Left ventricle myocardium superior (tissue), 1 donor: ENCODE measurements at regions not wholly inside any gene's neighbourhood (a gene's known extent, or its start where the extent isn't known, plus 50 kb on each side); places are given as distances from the start of the nearest gene placed in this dataset.
A peak's percentile ranks its signal among the peaks of the same experiment; 100 is the strongest.

ENCODE experiments used
- ATAC-seq: fragments of 200-7000 bp; cut with Tn5 transposase; one replicate; pipeline ENCODE4 v1.9.1; 2020; ENCODE audit warnings: mild to moderate bottlenecking, moderate library complexity
- DNase-seq: peaks from one replicate; pipeline ENCODE4 v3.0.0-alpha.2; 2020
- intact Hi-C: fragments of 100-400 bp; cut with micrococcal nuclease; formaldehyde crosslinking; loops from one replicate; pipeline ENCODE4 v1.11.0; 2022
- donor health status: DM: no; HTN: yes; CAD: no; lungs with severe emphysema.

GRCh38 chr16:63530208-63530607 is 1494.0 kb upstream of the CDH8 start:
- ATAC-seq, result peak; percentile 79
- DNase-seq, result no peak
- intact Hi-C loops, result no loop called here

GRCh38 chr16:63527404-63527803 is 1491.2 kb upstream of the CDH8 start:
- ATAC-seq (no peak), DNase-seq (no peak)
- intact Hi-C loops, result no loop called here

- intact Hi-C loops, result no loop called here
- ATAC-seq, result no peak
Observed at GRCh38 chr16:63516394-63516793, 1480.2 kb upstream of the CDH8 start.

GRCh38 chr16:63512910-63513309 is 1476.7 kb upstream of the CDH8 start:
- no peak for DNase-seq
- peak; percentile 38 for ATAC-seq
- intact Hi-C loops, result no loop called here

More at GRCh38 chr16:63516394-63516793, 1480.2 kb upstream of the CDH8 start:
- no peak for DNase-seq

DNA sequence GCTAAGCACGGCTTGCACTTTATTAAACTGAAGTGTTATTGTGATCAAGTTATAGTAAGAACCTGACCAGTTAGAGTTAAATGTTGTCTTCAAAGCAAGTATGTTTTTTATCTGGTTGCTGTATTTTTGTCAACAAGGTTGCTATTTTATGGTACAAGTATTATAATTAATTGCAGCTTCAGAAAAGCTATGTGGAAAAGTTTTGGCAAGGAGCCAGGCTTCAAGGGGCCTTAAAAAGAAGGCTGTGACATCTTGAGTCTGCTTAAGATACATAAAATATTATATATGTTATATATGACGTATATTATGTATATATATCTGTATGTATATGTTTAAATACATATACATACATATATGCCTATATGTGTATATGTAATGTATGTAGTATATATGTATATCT is 1461.2 kb upstream of the CDH8 start:
- DNase-seq (no peak), ATAC-seq (no peak)
- intact Hi-C loops, result no loop called here

DNA sequence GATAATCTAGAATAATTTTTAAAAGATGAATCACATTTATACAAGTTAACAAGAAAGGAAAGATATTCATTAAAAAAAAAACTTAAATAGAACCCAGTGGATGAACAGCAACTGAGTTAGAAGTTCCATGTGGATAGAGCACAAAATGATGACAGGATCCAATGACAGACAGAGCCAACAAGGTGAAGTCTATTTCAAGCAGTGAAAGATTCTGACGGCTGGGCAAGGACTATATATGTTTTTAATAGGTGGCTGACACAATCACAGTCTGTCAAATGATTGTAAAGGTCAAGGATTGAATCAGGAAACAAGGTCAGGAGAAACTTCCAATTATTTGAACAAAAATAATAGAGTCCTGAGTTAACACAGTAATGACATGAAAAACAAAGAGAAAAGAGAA is 1460.0 kb upstream of the CDH8 start:
- intact Hi-C loops, result no loop called here
- DNase-seq, result no peak
- peak; percentile 45 for ATAC-seq

GRCh38 chr16:63488955-63489354 is 1452.7 kb upstream of the CDH8 start:
- intact Hi-C loops, result no loop called here

GRCh38 chr16:63481060-63481459 is 1444.8 kb upstream of the CDH8 start:
- DNase-seq, result no peak
- intact Hi-C loops, result no loop called here
- no peak for ATAC-seq

More at GRCh38 chr16:63488955-63489354, 1452.7 kb upstream of the CDH8 start:
- DNase-seq, result no peak
- ATAC-seq, result no peak

DNA sequence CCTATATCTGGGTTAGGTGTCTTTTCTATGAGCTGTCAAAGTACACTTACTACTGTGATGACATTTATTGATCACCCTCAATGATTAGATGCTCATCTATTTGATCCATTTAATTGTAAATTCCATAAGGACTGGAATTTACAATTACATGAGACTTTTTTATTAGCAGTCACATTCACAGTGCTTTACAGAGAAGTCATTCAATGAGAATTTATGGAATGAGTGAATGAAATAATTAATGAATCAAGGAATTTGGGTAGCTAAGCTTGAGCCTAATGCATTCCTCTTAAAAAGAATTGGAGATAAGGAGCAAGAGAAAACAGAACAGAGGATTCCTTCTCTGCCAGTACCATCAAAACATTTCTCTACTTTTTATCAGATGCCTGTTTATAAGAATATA is 1437.5 kb upstream of the CDH8 start:
- no peak for ATAC-seq
- no peak for DNase-seq
- intact Hi-C loops, result no loop called here

DNA sequence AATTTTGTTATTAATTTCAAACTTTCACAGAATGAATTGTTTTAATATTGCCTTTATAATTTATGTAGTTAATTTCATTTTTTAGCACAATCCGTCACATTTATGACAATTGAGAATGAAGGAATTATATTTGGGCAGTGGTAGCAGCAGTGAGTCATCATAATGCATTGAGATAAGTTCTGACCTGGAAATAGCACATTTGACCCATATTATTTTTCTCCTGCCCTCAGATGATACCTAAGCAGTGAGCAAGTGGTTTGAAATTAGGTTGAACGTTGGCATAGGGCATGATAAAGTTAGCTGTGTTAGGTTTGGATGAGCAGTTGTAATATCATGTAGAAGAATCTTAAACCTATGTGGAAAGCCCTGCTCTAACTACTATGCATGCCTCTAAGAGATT is 1431.3 kb upstream of the CDH8 start:
- intact Hi-C loops, result no loop called here
- DNase-seq (no peak), ATAC-seq (no peak)

GRCh38 chr16:63462316-63462715 is 1426.1 kb upstream of the CDH8 start:
- intact Hi-C loops, result no loop called here
- DNase-seq (no peak), ATAC-seq (no peak)

- DNase-seq (no peak), ATAC-seq (peak; percentile 47)
- intact Hi-C loops, result no loop called here
Observed at GRCh38 chr16:63461248-63461841, 1425.1 kb upstream of the CDH8 start.

DNA sequence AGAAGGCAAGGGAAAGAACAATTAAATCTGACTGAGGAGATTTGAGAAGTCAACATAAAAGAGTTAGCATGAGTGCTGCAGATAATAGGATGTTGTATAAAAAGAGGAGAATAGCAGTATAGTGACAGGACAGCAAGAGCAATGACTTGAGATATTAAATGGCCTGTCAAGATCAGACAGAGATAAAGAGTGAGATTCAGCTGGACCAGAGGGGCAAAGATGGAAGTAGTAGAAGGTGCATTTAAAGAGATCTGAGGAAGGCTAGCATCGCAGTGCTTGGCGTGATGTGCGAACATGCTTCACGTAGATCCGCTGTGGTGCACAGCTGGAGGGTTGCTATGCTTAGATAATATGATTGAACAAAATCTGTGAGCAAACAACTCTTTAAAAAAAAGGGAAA is 1422.6 kb upstream of the CDH8 start:
- no peak for DNase-seq
- intact Hi-C loops, result no loop called here

GRCh38 chr16:63457869-63458268 is 1421.6 kb upstream of the CDH8 start:
- intact Hi-C loops, result no loop called here
- DNase-seq (no peak), ATAC-seq (no peak)

More for the DNA sequence above, 1422.6 kb upstream of the CDH8 start:
- no peak for ATAC-seq

DNA sequence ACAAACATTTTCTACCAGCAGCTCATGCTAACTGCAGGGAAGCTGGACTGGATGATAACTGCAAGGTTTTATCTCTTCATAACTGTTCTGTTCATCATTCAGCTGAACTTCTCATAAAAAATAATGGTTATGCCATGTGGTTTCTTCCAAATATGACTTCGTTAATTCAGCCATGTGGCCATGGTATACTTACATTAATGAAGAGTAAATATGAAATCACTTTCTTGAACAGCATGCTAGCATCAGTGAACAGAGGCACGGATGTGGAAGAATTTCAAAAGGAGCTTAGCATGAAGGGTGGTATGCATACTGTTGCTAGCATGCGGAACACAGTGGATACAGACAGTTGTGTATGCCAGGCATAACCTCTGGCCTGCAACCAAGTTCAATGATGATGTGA is 1417.0 kb upstream of the CDH8 start:
- intact Hi-C loops, result no loop called here
- ATAC-seq, result no peak
- DNase-seq, result no peak

GRCh38 chr16:63447121-63447520 is 1410.9 kb upstream of the CDH8 start:
- no peak for ATAC-seq
- intact Hi-C loops, result no loop called here
- no peak for DNase-seq

DNA sequence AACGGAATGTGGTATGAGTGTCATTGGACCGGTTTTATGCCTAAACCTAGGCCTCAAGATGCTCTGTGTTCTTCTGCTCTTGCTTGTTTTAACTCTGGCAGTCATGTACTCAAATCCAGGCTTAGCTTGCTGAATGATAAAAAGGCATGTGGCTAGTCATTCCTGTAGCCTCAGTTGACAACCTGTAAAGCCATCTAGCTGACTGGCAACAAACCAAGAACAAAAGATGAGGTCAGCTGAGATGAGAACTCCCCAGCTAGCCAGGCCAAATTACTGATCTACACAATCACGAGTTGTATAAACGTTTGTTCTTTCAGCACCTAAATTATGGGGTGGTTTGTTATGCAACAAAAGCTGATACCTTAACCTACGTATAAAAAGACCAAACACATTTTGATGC is 1406.0 kb upstream of the CDH8 start:
- ATAC-seq, result peak; percentile 93
- intact Hi-C loops, result no loop called here
- DNase-seq, result no peak

GRCh38 chr16:63426275-63426870 is 1390.1 kb upstream of the CDH8 start:
- DNase-seq (no peak), ATAC-seq (no peak)
- intact Hi-C loops, result no loop called here

- no peak for DNase-seq
- intact Hi-C loops, result no loop called here
- ATAC-seq, result no peak
Observed at GRCh38 chr16:63422715-63423114, 1386.5 kb upstream of the CDH8 start.

DNA sequence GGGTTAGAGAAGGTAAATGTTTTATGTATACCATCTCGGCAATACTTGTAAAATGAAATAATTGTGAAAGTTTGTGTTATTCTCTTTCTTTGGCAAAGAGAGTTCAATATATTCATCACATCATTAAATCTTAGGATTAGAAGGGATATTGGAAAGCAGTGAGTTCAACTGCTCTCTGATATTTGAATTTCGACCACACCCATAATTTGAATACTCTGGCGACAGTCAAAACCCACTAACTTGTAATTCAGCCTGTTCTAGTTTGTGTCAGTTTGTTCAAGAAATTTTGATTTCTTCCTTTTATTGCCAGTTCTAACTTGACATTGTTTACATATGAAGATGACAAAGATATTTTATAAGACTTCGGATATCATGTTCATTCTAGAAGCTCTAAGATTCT is 1380.5 kb upstream of the CDH8 start:
- ATAC-seq (no peak), DNase-seq (no peak)
- intact Hi-C loops, result no loop called here

DNA sequence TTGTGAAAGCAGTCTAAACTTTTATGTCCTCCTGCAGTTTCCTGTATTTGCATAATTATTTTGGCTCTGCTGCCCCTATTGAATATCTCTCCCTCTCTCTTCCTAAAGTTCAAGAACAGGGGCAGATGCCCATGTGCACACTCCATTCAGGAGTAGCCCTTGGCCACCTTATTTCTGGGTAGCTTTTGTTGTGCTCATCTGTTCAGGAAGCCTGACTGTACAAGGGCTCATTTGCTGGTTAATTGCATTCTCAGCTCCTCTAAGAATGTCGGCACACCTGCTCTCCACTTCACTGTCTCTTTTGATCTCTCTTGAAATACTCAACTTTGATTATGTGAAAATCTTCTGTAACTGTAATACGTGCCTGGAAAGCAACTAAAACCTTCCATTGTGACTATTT is 1378.8 kb upstream of the CDH8 start:
- ATAC-seq (no peak), DNase-seq (no peak)
- intact Hi-C loops, result no loop called here

DNA sequence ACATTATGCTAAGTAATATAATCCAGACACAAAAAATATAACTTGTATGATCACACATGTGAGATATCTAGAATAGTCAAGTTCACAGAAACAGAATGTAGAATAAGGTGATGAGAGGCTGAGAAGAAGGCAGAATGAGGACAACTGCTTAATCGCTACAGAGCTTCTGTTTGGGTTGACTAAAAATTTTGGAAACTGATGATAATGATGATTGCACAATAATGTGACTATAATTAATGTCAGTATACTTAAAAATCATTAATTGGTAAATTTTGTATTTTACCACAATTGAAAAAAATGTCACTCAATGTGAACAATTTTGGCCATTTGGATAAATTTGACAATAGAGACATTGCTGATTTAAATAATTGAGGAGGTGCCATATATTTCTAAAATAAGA is 1374.4 kb upstream of the CDH8 start:
- intact Hi-C loops, result no loop called here
- DNase-seq, result no peak
- ATAC-seq, result no peak
